ENCODE measurements at regions not wholly inside any gene's neighbourhood (a gene's known extent, or its start where the extent isn't known, plus 50 kb on each side); places are given as distances from the start of the nearest gene placed in this dataset.

DNA sequence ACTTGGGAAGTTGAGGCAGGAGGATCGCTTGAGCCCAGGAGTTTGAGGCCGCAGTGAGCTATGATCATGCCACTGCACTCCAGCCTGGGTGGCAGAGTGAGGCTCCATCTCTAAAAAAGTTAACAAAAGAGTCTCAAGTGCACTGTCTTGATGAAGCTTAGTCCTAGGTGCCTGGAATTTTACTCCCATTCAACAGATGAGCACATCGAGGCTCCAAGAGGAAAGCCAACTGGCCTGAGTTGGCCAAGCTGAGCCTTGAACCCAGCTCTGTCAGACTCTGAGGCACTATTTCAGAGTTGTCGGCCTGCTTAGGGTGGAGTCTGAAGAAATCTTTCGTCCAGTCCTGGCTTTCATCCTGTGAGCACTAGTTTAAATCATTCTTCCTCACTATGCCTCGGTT, 98.1 kb upstream of the MAP1LC3B2 start:
- H3K36me3 ChIP-seq (replicated peaks in 1 of 2; ENCODE audit: control insufficient read depth in 1 of 2, insufficient read depth in 2 of 2, low read length in 2 of 2): no peaks in the 10 kb centered on the region
- FAIRE-seq (no peak), ATAC-seq (no peak), DNase-seq (ENCODE audit: low spot score) (no peak)
- no peak overlapping the region for H2AFZ ChIP-seq (ENCODE audit: low read length)
- no peaks in the 10 kb centered on the region for H4K20me1 ChIP-seq (ENCODE audit: insufficient read depth, low read length)
- H3K9me3 ChIP-seq (ENCODE audit: low read length): no peaks in the 10 kb centered on the region
- ChIA-PET POLR2A (no interaction called here), CTCF (ENCODE audit: low intra/inter-chr PET ratio, low total read pairs) (no interaction called here)
- H3K4me2 ChIP-seq (ENCODE audit: low read depth, low read length): no peak overlapping the region
- BruUV-seq (replicated peaks): no TSS peak
- H3K9ac ChIP-seq (ENCODE audit: insufficient read depth, low read depth, low read length): no peak overlapping the region
- no peak overlapping the region for H3K4me3 ChIP-seq (replicated peaks in 1 of 3; ENCODE audit: insufficient read depth in 1 of 3, low read depth in 2 of 3, low read length in 3 of 3)
- H3K27ac ChIP-seq (ENCODE audit: extremely low read length, insufficient read depth, low read length): no peak overlapping the region
- peaks cover 1 to 7% of the 10 kb centered on the region in 2 experiments; a peak in 2 of 5 replicates for H3K27me3 ChIP-seq (ENCODE audit: control insufficient read depth in 1 of 2, insufficient read depth in 2 of 2, low read length in 2 of 2)
- WGBS (ENCODE audit: low lambda C conversion rate): 55% methylated on average over 6 of the region's 6 CpGs
- H3K79me2 ChIP-seq (ENCODE audit: insufficient read depth, low read length): no peaks in the 10 kb centered on the region
- intact Hi-C loops (cut with micrococcal nuclease; ENCODE audit: unreplicated experiment) (no loop called here), in situ Hi-C loops (cut with HindIII; ENCODE audit: extremely low pct_ligation_motif_present, low pct_unique_long_range_greater_than_20kb) (no loop called here)
- no peaks in the 10 kb centered on the region for H3K4me1 ChIP-seq (ENCODE audit: insufficient read depth, low read length)
- TF ChIP-seq ZBED4 (CRISPR knock-in tag; IDR thresholded peaks at IDR 0.05; ENCODE audit: borderline replicate concordance): no peak
- no peak for TF ChIP-seq KLF6 (CRISPR knock-in tag; IDR thresholded peaks at IDR 0.05)
- TF ChIP-seq, protein P1, sequence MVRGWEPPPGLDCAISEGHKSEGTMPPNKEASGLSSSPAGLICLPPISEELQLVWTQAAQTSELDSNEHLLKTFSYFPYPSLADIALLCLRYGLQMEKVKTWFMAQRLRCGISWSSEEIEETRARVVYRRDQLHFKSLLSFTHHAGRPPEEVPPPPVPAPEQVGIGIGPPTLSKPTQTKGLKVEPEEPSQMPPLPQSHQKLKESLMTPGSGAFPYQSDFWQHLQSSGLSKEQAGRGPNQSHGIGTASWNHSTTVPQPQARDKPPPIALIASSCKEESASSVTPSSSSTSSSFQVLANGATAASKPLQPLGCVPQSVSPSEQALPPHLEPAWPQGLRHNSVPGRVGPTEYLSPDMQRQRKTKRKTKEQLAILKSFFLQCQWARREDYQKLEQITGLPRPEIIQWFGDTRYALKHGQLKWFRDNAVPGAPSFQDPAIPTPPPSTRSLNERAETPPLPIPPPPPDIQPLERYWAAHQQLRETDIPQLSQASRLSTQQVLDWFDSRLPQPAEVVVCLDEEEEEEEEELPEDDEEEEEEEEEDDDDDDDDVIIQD (CRISPR knock-in tag; IDR thresholded peaks at IDR 0.05; ENCODE audit: low read depth): no peak
- no peak for TF ChIP-seq REPIN1 (CRISPR knock-in tag; IDR thresholded peaks at IDR 0.05; ENCODE audit: borderline replicate concordance, low read depth)
- TF ChIP-seq ZNF446 (CRISPR knock-in tag; IDR thresholded peaks at IDR 0.05): no peak
- TF ChIP-seq SP2 (CRISPR knock-in tag; IDR thresholded peaks at IDR 0.05): no peak
- TF ChIP-seq SALL1 (CRISPR knock-in tag; IDR thresholded peaks at IDR 0.05): no peak
- no peak for TF ChIP-seq KAT8 (CRISPR knock-in tag; IDR thresholded peaks at IDR 0.05)
- no peak for TF ChIP-seq ZNF33A (CRISPR knock-in tag; IDR thresholded peaks at IDR 0.05; ENCODE audit: borderline replicate concordance)
- TF ChIP-seq ZNF687 (CRISPR knock-in tag; IDR thresholded peaks at IDR 0.05): no peak
- no peak for TF ChIP-seq PAXIP1 (CRISPR knock-in tag; conservative IDR thresholded peaks at IDR 0.05)
